ENCODE measurements at regions not wholly inside any gene's neighbourhood (a gene's known extent, or its start where the extent isn't known, plus 50 kb on each side); places are given as distances from the start of the nearest gene placed in this dataset.
A peak's percentile ranks its signal among the peaks of the same experiment; 100 is the strongest.

DNA sequence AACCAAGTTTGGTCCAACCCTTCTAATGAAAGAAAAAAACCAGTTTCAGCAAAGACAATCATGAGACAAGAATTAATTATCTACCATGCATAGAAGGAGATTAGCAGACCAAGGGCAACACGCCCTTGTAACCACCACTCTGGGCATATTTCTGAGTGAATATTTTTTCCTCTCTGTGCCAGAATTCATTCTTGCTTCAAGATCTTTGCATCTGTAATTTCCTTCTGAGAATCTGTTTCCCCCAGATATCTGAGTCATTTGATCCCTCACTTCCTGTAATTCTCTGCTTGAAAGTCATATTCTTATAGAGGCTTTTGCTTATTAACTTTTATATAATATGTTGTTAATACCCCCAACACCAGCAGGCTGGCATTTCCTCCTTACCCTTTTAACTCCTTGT is 243.7 kb downstream of the SLC16A7 start:
- peak overlapping the region in 1 of 21 experiments; percentile 56 for H3K27ac ChIP-seq
- H3K4me3 ChIP-seq: no peak overlapping the region

- no peak overlapping the region for H3K27ac ChIP-seq
These were observed 247.5 kb downstream of the SLC16A7 start for GRCh38 chr12:59843260-59843843.

GRCh38 chr12:59844750-59845149 is 248.9 kb downstream of the SLC16A7 start:
- Histone ChIP-seq H3K4me3 (no peak overlapping the region), H3K27ac (no peak overlapping the region)

More at GRCh38 chr12:59843260-59843843, 247.5 kb downstream of the SLC16A7 start:
- no peak overlapping the region for H3K4me3 ChIP-seq

- Histone ChIP-seq H3K4me3 (no peak overlapping the region), H3K27ac (no peak overlapping the region)
These were observed 249.5 kb downstream of the SLC16A7 start for GRCh38 chr12:59845293-59845692.

GRCh38 chr12:59847127-59847526 is 251.3 kb downstream of the SLC16A7 start:
- Histone ChIP-seq H3K27ac (no peak overlapping the region), H3K4me3 (no peak overlapping the region)

DNA sequence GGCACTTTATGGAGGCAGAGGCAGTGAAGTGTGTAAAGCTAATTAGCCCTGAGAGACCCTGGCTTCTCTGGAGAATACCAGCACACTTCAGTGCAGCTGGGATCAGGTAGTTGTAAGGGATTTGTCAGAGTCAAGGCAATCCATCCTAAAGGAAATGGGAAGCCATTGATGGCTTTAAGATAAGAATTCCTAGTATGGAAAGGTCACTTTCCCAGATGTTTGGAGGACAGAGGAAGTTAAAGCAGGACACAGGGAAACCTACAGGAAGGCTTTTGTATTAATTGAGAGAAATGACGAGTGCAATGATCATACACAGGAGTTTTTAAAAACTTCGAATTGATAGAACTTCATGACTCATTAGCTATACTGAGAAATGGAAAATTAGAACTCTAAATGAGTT is 254.4 kb downstream of the SLC16A7 start:
- no peak overlapping the region for H3K4me3 ChIP-seq

GRCh38 chr12:59858508-59859170 is 262.8 kb downstream of the SLC16A7 start:
- Histone ChIP-seq H3K4me3 (no peak overlapping the region), H3K27ac (no peak overlapping the region)

More for the DNA sequence above, 254.4 kb downstream of the SLC16A7 start:
- H3K27ac ChIP-seq: no peak overlapping the region

- no peak overlapping the region for H3K27ac ChIP-seq
- H3K4me3 ChIP-seq: no peak overlapping the region
These were observed 263.3 kb downstream of the SLC16A7 start for GRCh38 chr12:59859171-59859510.

DNA sequence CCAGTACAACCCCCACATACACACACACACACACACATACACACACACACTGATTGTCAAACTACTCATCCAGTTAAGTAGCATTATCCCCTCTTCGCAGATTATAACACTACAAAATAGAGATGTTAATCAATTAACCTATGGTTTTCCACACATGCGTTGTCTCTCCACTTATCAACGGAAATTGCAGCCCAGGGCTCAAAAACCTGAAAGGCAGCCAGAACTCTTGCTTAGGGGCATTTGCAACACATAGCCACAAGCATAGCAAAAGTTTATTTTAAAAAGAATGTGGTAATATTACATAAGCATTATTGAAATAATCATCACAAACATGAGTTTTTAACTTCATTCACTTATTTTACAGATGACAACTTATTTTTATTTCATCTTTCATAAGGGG is 265.8 kb downstream of the SLC16A7 start:
- Histone ChIP-seq H3K4me3 (no peak overlapping the region), H3K27ac (no peak overlapping the region)

DNA sequence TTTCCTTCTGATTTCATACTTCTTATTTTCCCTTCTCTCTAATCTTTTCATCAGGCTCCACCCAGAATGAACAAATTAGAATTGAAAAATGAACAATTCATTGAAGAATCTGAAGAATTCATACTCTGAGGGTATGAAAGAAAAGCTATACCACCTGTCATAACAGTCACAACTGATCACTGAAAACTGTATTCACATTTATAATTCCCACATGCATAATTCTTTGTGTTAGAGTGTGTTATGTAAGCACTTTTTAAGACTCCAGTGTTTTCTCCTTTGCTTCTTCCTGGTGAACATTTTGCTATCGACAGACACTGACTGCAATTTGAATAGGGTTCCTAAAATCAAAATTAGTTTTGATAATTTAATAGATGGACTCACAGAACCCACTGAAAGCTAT is 271.2 kb downstream of the SLC16A7 start:
- Histone ChIP-seq H3K4me3 (no peak overlapping the region), H3K27ac (no peak overlapping the region)

- no peak overlapping the region for H3K27ac ChIP-seq
- H3K4me3 ChIP-seq: no peak overlapping the region
These were observed 271.9 kb downstream of the SLC16A7 start for GRCh38 chr12:59867689-59868088.

- no peak overlapping the region for H3K4me3 ChIP-seq
- H3K27ac ChIP-seq: no peak overlapping the region
These were observed 275.9 kb downstream of the SLC16A7 start for GRCh38 chr12:59871779-59872178.

- H3K27ac ChIP-seq: no peak overlapping the region
- H3K4me3 ChIP-seq: no peak overlapping the region
These were observed 277.3 kb downstream of the SLC16A7 start for GRCh38 chr12:59873136-59873535.

DNA sequence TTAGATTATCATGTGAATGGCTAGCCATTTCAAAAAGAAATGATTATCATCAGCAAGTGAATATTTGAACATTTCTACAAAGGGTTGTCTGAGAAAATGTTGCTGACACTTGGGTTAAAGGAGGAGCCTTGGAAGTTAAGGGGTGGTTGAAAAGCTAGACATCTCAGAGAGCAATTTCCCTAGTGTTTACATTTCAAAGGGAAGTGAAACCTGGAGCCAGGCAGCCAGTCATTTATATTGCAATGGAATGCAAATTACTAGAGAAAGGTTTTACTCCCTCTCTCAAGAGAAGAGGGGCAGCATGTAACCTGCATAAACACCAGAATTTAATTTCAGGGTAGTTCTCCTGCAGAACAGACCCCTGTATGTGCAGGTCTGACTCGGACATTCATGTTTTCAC is 279.0 kb downstream of the SLC16A7 start:
- H3K27ac ChIP-seq: no peak overlapping the region
- no peak overlapping the region for H3K4me3 ChIP-seq

GRCh38 chr12:59886131-59886733 is 290.4 kb downstream of the SLC16A7 start:
- no peak overlapping the region for H3K27ac ChIP-seq

DNA sequence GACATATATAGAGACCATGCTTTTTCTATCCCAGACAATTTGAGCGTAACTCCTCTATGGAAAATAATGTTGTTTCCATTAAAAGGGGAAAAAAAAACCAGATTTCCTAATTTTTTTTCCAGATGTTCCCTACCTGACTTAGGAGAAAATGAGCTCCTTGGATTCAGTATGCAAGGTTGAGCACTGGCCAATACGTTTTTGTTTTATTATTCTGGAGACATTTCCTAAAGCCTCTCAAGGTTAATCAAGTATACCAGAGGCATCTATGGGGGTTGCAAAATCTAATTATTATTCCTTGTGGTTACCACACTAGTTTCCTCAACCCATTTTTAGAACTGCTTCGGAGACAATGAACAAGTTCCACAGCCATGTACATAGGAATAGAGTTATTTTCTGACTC is 291.3 kb downstream of the SLC16A7 start:
- Histone ChIP-seq H3K4me3 (no peak overlapping the region), H3K27ac (no peak overlapping the region)

More at GRCh38 chr12:59886131-59886733, 290.4 kb downstream of the SLC16A7 start:
- no peak overlapping the region for H3K4me3 ChIP-seq

DNA sequence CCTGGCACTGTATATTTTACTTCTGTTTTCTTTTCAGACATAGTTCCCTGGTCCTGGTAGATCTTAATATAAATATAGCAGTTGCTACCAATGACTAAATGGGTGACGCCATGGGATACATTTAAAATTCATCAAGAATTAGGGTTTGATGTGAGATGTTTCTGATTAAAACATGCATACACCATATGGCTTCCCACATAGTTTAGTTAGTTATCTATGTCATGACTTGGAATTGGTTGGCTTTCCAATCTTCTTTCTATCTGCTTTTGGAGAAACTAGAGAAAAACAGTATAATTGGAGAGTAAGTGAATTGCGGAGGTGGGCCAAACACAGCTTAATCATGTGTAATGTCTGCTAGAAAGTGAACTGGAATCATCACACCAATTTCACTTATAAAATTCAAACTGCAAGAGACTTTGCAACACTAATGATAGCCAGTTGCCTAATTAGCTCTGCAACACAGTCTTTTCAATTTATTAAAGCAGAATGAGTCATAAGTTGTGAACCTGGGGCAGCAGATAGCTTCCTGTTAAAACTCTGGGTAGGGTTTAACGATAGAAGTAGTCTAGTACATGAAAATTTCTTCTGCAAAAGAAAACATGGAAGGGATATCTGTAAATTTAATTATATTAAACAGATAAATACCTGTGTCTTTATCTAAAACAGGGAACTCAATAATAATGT is 295.2 kb downstream of the SLC16A7 start:
- no peak overlapping the region for H3K4me3 ChIP-seq
- no peak overlapping the region for H3K27ac ChIP-seq

DNA sequence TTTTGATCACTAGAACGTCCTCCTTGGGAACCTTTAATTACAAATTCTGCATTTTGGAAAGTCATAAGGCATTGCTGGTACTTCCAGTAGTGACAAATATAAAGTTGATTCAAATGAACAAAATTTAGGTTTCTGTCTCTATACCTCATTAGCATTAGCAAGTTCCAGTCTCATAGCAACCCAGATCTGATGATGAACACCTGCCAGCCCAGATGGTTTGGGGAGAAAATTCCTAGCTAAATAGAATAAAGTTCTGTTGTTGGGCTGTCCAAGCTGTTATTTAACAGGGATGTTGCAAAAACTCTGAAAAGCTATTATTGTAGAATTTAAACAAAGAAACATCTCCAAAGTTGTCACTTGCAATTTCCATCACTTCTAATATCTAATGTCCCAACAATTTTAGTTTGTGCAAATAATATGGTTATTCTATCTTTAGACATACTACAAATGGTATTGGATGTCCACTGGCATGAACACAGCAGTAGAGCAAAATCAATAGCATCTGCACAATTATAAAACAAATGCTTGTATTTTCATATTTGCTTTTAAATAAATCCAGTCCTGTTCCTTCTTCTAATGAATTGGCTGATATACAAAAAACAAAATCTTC is 299.4 kb downstream of the SLC16A7 start:
- H3K4me3 ChIP-seq: no peak overlapping the region
- no peak overlapping the region for H3K27ac ChIP-seq

- Histone ChIP-seq H3K27ac (peak overlapping the region in 2 of 21 experiments; percentile 7 to 27), H3K4me3 (no peak overlapping the region)
These were observed 309.2 kb downstream of the SLC16A7 start for GRCh38 chr12:59904874-59905521.

DNA sequence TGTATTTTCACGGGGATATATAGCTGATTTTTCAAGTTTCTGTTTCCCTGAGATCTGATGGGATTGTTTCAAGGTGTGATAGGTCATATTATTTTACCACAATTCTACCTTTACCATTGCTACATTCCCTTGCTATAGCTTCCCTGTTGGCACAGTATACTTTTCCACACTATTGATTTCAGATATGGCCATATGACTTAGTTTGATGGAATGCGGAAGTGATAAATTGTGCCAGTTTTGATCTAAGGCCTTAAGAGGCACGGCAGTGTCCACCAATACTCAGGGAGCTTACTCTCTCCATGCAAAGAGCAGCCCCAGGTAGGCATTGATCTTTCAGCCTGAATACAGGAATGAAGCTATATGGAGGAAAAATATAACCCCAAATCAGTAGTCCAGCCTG is 315.7 kb downstream of the SLC16A7 start:
- Histone ChIP-seq H3K27ac (no peak overlapping the region), H3K4me3 (no peak overlapping the region)
